Heart left ventricle (tissue), 13 donors: ENCODE measurements at regions not wholly inside any gene's neighbourhood (a gene's known extent, or its start where the extent isn't known, plus 50 kb on each side); places are given as distances from the start of the nearest gene placed in this dataset.

Experiments
- POLR2A ChIP-seq, 2 donors: fragments of 450-650 bp; IDR thresholded peaks; one replicate each; pipeline ENCODE4 v1.6.1; 2017; ENCODE audit warnings: antibody characterized with exemption in 2 of 2, mild to moderate bottlenecking in 2 of 2, moderate library complexity in 2 of 2
- TF ChIP-seq, protein P1 (sequence below), 12 donors: fragments of 200-600 bp; sonication (generic) in 4 of 12; IDR thresholded peaks; one replicate each; pipeline versions ENCODE4 v1.5.0 to v1.8.0; 2018 to 2022; ENCODE audit warnings: antibody characterized with exemption in 12 of 12, mild to moderate bottlenecking in 5 of 12
- donor health status: ischemic (EF 13 %, LVEDD 7.1; RV severe dilation, severe dysfunction).
- donor health status: DM: no; HTN: yes; CAD: no.
- donor health status: DM: no; HTN: no; CAD: no.
- donor health status: ischemic (EF 25% LVEDD 6.9; RV normal size, moderate dysfunction).
- donor health status: ischemic (EF 25% LVEDD 5.7; RV mildly dilated, moderate dysfunction).
- donor health status: ischemic (EF 35%, LVEDD 5.7; RV mildly dilated, moderate dysfunction).
- donor health status: nonischemic (EF 11% LVEDD 7.7; RV severe dilation, severe dysfunction).
- donor health status: DM: yes; HTN: yes; CAD: no.
- donor health status: PGD.
- donor health status: ischemic (EF 29% LVEDD 5.4; RV normal size, mild dysfunction).
- donor health status: nonischemic (EF 23%, LVEDD 6.1; RV moderate dilation, normal function).

DNA sequence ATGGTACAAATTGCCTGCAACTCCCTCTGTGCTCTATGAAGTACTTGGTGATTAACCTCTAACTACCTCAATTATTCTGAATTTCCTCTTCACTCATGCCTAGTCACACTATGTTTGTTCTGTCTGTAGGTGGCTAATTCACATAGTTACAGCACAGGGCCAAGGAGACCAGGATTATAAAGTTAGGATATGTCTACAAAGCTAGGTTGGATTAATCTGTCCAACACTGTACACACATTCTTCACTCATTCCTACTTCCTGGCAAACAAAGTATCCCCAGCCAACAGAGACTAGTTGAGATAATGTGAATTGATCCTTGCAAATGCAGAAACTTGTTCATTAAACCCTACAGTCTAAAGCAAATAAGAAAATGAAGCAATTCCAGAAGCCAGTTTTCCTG, 269.8 kb downstream of the HACE1 start:
- TF ChIP-seq, protein P1, sequence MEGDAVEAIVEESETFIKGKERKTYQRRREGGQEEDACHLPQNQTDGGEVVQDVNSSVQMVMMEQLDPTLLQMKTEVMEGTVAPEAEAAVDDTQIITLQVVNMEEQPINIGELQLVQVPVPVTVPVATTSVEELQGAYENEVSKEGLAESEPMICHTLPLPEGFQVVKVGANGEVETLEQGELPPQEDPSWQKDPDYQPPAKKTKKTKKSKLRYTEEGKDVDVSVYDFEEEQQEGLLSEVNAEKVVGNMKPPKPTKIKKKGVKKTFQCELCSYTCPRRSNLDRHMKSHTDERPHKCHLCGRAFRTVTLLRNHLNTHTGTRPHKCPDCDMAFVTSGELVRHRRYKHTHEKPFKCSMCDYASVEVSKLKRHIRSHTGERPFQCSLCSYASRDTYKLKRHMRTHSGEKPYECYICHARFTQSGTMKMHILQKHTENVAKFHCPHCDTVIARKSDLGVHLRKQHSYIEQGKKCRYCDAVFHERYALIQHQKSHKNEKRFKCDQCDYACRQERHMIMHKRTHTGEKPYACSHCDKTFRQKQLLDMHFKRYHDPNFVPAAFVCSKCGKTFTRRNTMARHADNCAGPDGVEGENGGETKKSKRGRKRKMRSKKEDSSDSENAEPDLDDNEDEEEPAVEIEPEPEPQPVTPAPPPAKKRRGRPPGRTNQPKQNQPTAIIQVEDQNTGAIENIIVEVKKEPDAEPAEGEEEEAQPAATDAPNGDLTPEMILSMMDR (IDR thresholded peaks at IDR 0.05), result no peak
- TF ChIP-seq POLR2A (IDR thresholded peaks at IDR 0.05), result no peak
